ENCODE measurements at regions not wholly inside any gene's neighbourhood (a gene's known extent, or its start where the extent isn't known, plus 50 kb on each side); places are given as distances from the start of the nearest gene placed in this dataset.

DNA sequence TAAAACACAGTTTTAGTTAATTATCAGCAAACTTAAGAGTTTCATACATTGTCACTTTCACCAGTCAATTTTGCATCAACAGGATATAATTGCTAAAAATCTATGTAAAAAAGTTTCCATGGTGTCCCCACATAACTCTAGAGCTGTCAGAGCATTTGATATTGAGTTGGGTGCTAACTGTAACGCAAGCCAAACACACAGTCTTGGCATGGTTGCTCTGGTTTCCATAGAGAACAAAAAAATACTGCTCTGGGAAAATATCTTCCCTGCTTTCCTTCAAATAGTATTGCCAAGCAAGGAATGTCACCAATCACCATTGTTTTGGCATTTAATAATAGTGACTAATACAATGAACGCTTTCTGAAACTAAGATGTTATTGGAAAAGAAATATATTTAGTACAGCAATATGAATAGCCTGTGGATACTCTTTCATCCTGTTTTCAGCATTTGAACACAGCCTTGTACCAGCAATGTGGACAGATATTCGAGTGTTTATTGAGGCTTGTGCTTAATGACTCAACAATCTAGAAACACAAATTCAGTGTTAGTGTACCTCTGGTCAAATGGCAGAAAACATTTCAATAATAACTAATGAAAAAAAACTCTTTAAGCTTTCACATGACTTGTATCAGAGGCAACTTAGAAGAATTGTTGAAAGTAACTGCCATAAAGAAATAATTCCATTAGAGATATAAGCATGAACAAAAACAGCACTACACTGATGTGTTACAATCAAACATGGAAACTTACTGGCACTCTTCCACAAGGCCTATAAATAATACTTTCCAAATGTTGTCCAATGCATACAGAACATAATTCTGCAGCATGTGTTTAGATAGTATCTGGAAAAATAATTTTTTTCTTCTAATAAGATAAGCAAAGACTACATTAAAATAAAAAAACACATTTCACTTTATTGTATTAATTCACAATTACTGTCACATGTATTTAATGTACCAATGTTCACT lies 1469.5 kb upstream of the CELF2 start:
- TF ChIP-seq TEAD4 (IDR thresholded peaks at IDR 0.05) = no peak
- TF ChIP-seq EP300 (IDR thresholded peaks at IDR 0.05; ENCODE audit: borderline replicate concordance) = no peak
- no peak for TF ChIP-seq CREB1 (IDR thresholded peaks at IDR 0.05; ENCODE audit: low read depth)
- TF ChIP-seq ZBTB7A (IDR thresholded peaks at IDR 0.05; ENCODE audit: low read depth) = no peak
- TF ChIP-seq, protein P1, sequence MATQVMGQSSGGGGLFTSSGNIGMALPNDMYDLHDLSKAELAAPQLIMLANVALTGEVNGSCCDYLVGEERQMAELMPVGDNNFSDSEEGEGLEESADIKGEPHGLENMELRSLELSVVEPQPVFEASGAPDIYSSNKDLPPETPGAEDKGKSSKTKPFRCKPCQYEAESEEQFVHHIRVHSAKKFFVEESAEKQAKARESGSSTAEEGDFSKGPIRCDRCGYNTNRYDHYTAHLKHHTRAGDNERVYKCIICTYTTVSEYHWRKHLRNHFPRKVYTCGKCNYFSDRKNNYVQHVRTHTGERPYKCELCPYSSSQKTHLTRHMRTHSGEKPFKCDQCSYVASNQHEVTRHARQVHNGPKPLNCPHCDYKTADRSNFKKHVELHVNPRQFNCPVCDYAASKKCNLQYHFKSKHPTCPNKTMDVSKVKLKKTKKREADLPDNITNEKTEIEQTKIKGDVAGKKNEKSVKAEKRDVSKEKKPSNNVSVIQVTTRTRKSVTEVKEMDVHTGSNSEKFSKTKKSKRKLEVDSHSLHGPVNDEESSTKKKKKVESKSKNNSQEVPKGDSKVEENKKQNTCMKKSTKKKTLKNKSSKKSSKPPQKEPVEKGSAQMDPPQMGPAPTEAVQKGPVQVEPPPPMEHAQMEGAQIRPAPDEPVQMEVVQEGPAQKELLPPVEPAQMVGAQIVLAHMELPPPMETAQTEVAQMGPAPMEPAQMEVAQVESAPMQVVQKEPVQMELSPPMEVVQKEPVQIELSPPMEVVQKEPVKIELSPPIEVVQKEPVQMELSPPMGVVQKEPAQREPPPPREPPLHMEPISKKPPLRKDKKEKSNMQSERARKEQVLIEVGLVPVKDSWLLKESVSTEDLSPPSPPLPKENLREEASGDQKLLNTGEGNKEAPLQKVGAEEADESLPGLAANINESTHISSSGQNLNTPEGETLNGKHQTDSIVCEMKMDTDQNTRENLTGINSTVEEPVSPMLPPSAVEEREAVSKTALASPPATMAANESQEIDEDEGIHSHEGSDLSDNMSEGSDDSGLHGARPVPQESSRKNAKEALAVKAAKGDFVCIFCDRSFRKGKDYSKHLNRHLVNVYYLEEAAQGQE (IDR thresholded peaks at IDR 0.05; ENCODE audit: low read depth) = no peak
- no peak for TF ChIP-seq YY1 (IDR thresholded peaks at IDR 0.05; ENCODE audit: low read depth)
- TF ChIP-seq CEBPB (IDR thresholded peaks at IDR 0.05) = no peak
- no peak for TF ChIP-seq NFIC (IDR thresholded peaks at IDR 0.05)

DNA sequence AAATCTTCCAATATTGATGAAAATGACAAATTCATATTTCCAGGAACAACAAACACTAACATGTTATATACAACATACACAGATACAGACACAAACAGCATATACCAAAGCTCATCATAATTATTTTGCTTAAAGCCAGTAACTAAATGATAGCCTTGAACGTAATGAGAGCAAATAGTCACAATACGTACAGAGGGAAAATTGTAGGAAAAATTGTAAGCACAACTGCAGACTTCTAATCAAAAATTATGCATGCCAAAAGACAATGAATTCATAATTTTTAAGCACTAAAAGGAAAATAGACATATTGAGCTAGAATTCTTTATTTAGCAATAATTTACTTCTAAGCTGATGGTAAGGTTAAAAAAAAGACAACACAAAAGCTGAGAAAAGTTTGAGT lies 1466.9 kb upstream of the CELF2 start:
- TF ChIP-seq, protein P2, sequence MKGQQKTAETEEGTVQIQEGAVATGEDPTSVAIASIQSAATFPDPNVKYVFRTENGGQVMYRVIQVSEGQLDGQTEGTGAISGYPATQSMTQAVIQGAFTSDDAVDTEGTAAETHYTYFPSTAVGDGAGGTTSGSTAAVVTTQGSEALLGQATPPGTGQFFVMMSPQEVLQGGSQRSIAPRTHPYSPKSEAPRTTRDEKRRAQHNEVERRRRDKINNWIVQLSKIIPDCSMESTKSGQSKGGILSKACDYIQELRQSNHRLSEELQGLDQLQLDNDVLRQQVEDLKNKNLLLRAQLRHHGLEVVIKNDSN (IDR thresholded peaks at IDR 0.05) = no peak
- TF ChIP-seq NFIC (IDR thresholded peaks at IDR 0.05) = no peak
- TF ChIP-seq FOXM1 (IDR thresholded peaks at IDR 0.05; ENCODE audit: borderline replicate concordance, low read depth) = no peak
- TF ChIP-seq, protein P1 (IDR thresholded peaks at IDR 0.05; ENCODE audit: low read depth) = no peak
- TF ChIP-seq YY1 (IDR thresholded peaks at IDR 0.05; ENCODE audit: low read depth) = no peak
- TF ChIP-seq TCF12 (IDR thresholded peaks at IDR 0.05; ENCODE audit: low read depth) = no peak

DNA sequence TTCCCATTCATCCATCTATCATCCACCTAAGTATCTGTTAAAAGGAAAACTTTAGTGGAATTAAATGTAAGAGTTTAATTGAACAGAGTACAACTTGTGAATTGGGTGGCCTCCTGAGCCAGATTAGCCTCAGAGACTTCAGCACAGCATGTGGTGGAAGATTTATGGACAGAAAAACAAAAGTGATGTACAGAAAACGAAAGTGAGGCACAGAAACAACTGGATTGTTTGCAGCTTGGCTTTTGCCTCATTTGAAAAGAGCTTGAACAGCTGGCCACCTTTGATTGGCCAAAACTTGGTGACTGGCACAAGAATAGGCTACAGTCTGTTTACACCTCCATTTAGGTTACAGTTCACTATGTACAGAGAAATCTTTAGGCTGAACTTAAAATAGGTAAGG lies 1463.4 kb upstream of the CELF2 start:
- TF ChIP-seq YY1 (IDR thresholded peaks at IDR 0.05; ENCODE audit: low read depth) (no peak), RAD21 (IDR thresholded peaks at IDR 0.05; ENCODE audit: low read depth) (no peak), EP300 (IDR thresholded peaks at IDR 0.05; ENCODE audit: borderline replicate concordance) (no peak), TAF1 (IDR thresholded peaks at IDR 0.05; ENCODE audit: low read depth) (no peak), CREB1 (IDR thresholded peaks at IDR 0.05; ENCODE audit: low read depth) (no peak), FOXM1 (IDR thresholded peaks at IDR 0.05; ENCODE audit: borderline replicate concordance, low read depth) (no peak), CEBPB (IDR thresholded peaks at IDR 0.05) (no peak), NFIC (IDR thresholded peaks at IDR 0.05) (no peak), TCF12 (IDR thresholded peaks at IDR 0.05; ENCODE audit: low read depth) (no peak), TEAD4 (IDR thresholded peaks at IDR 0.05) (no peak), ZBTB7A (IDR thresholded peaks at IDR 0.05; ENCODE audit: low read depth) (no peak), EGR1 (IDR thresholded peaks at IDR 0.05) (no peak)
- TF ChIP-seq, protein P2 (IDR thresholded peaks at IDR 0.05) = no peak
- TF ChIP-seq, protein P3, sequence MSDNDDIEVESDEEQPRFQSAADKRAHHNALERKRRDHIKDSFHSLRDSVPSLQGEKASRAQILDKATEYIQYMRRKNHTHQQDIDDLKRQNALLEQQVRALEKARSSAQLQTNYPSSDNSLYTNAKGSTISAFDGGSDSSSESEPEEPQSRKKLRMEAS (IDR thresholded peaks at IDR 0.05) = no peak
- TF ChIP-seq, protein P1 (IDR thresholded peaks at IDR 0.05; ENCODE audit: low read depth) = no peak

DNA sequence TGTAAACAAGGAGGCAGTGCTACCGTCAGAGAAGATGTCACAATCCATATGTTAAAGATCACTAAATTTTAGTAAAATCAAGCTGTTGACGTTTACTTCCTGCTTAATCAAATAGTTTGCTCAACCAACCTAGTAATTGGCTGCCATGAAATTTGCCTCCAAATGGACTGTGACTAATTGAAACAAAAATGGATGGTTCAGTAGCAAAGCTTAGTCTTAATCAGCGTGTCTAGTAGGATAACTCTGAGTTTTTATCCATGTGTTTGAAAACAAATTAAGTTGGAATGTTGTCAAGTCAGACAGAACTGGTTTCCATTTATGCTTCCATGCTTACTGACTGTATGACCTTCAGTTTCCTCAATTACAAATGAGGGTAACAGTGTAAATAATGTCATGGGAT lies 1456.7 kb upstream of the CELF2 start:
- TF ChIP-seq CEBPB (IDR thresholded peaks at IDR 0.05) = no peak
- no peak for TF ChIP-seq CREB1 (IDR thresholded peaks at IDR 0.05; ENCODE audit: low read depth)
- TF ChIP-seq TEAD4 (IDR thresholded peaks at IDR 0.05) = no peak
- TF ChIP-seq, protein P2 (IDR thresholded peaks at IDR 0.05) = no peak
- TF ChIP-seq RAD21 (IDR thresholded peaks at IDR 0.05; ENCODE audit: low read depth) = no peak
- TF ChIP-seq FOXM1 (IDR thresholded peaks at IDR 0.05; ENCODE audit: borderline replicate concordance, low read depth) = no peak
- no peak for TF ChIP-seq NFIC (IDR thresholded peaks at IDR 0.05)
- TF ChIP-seq EGR1 (IDR thresholded peaks at IDR 0.05) = no peak
- TF ChIP-seq YY1 (IDR thresholded peaks at IDR 0.05; ENCODE audit: low read depth) = no peak
- TF ChIP-seq ZBTB7A (IDR thresholded peaks at IDR 0.05; ENCODE audit: low read depth) = no peak
- no peak for TF ChIP-seq TCF12 (IDR thresholded peaks at IDR 0.05; ENCODE audit: low read depth)
- TF ChIP-seq, protein P3 (IDR thresholded peaks at IDR 0.05) = no peak
- TF ChIP-seq, protein P1 (IDR thresholded peaks at IDR 0.05; ENCODE audit: low read depth) = no peak
- no peak for TF ChIP-seq TAF1 (IDR thresholded peaks at IDR 0.05; ENCODE audit: low read depth)
- TF ChIP-seq EP300 (IDR thresholded peaks at IDR 0.05; ENCODE audit: borderline replicate concordance) = no peak
